HCT116 (cell line): ENCODE measurements at regions not wholly inside any gene's neighbourhood (a gene's known extent, or its start where the extent isn't known, plus 50 kb on each side); places are given as distances from the start of the nearest gene placed in this dataset.

Experiments
- ATAC-seq: fragments of 200-7000 bp; cut with Tn5 transposase; 2 replicates; pipeline ENCODE4 v1.9.1; 2020; ENCODE audit warnings: mild to moderate bottlenecking, moderate library complexity
- BruUV-seq: library from RNA; stranded (reverse); fragments of 400-500 nt; replicated peaks from 2 replicates; lab custom pipeline; 2021; lab: Mats Ljungman, UMichigan
- CTCF ChIA-PET: fragments of 300-600 bp; sonication (Branson Sonifier 250); formaldehyde crosslinking; loops from one replicate; lab custom pipeline; 2021; ENCODE audit warnings: antibody characterized with exemption; lab: Charles Lee
- POLR2A ChIA-PET: fragments of 300-600, 350-600 bp; sonication (Branson Sonifier 250); formaldehyde crosslinking; loops from one replicate; lab custom pipeline; 2021; ENCODE audit warnings: antibody characterized with exemption; lab: Charles Lee
- RAD21 ChIA-PET, 2 experiments: fragments of 300-600 bp; sonication (Branson Sonifier 250); formaldehyde crosslinking; loops; one replicate each; lab custom pipeline; 2023; ENCODE audit warnings: low total read pairs in 2 of 2; ENCODE audit not compliant: uncharacterized antibody in 2 of 2, unreplicated experiment in 2 of 2, low non-redundant PET in 1 of 2; lab: Charles Lee
- DNase-seq: peaks from one replicate; pipeline ENCODE4 v3.0.0-alpha.2; 2010; ENCODE audit warnings: low read depth, low spot score
- H2AFZ ChIP-seq: fragments of 200-600 bp; shearing (Covaris generic), sonication (generic); 2 replicates; pipeline ENCODE4 v1.6.1; 2017; ENCODE audit warnings: low read depth, mixed run types, mixed read lengths, antibody characterized with exemption, low read length; ENCODE audit not compliant: poor library complexity, severe bottlenecking
- H3K27ac ChIP-seq: 2 replicates; pipeline ENCODE4 v1.5.1; 2012; ENCODE audit warnings: low read depth, low read length
- H3K27me3 ChIP-seq: fragments of 200-600 bp; sonication (generic); 2 replicates; pipeline ENCODE4 v1.6.1; 2016; ENCODE audit warnings: mixed run types, low read length, mixed read lengths; ENCODE audit not compliant: insufficient read depth
- H3K36me3 ChIP-seq, 2 experiments: fragments of 200-500 bp in 1 of 2; fragments of 200-600 bp in 1 of 2; sonication (Bioruptor generic) in 1 of 2; sonication (generic) in 1 of 2; 2 replicates each; pipeline versions ENCODE4 v1.5.1 to v1.6.1; 2014 to 2016; ENCODE audit warnings: low read length in 2 of 2, inconsistent platforms in 1 of 2, mixed read lengths in 1 of 2, mixed run types in 1 of 2; ENCODE audit not compliant: insufficient read depth in 2 of 2, control insufficient read depth in 1 of 2
- H3K4me1 ChIP-seq, 2 experiments: fragments of 200-600 bp in 1 of 2; sonication (generic) in 1 of 2; 2 replicates each; pipeline versions ENCODE4 v1.5.1 to v1.6.1; 2012 to 2017; ENCODE audit warnings: low read length in 2 of 2, inconsistent platforms in 1 of 2, mild to moderate bottlenecking in 1 of 2, mixed read lengths in 1 of 2, mixed run types in 1 of 2, moderate library complexity in 1 of 2; ENCODE audit not compliant: insufficient read depth in 2 of 2, control insufficient read depth in 1 of 2
- H3K4me2 ChIP-seq: fragments of 200-600 bp; sonication (generic); 2 replicates; pipeline ENCODE4 v1.6.1; 2017; ENCODE audit warnings: mixed run types, low read length, mixed read lengths
- H3K4me3 ChIP-seq, 2 experiments: fragments of 200-600 bp in 1 of 2; sonication (generic) in 1 of 2; replicated peaks in 1 of 2; 2 replicates each; pipeline ENCODE4 v1.5.1; 2011 to 2016; ENCODE audit warnings: low read length in 2 of 2, control low read depth in 1 of 2, low read depth in 1 of 2, mild to moderate bottlenecking in 1 of 2, mixed read lengths in 1 of 2, mixed run types in 1 of 2
- H3K79me2 ChIP-seq: fragments of 200-600 bp; sonication (generic); 2 replicates; pipeline ENCODE4 v1.6.1; 2017; ENCODE audit warnings: mild to moderate bottlenecking, mixed run types, low read length, moderate library complexity, mixed read lengths; ENCODE audit not compliant: insufficient read depth
- H3K9ac ChIP-seq: fragments of 200-600 bp; sonication (generic); 2 replicates; pipeline ENCODE4 v1.6.1; 2016; ENCODE audit warnings: low read length, mixed read lengths
- H3K9me2 ChIP-seq: fragments of 200-600 bp; sonication (generic), shearing (Covaris generic); 2 replicates; pipeline ENCODE4 v1.6.1; 2017; ENCODE audit warnings: mixed run types, mild to moderate bottlenecking, moderate library complexity; ENCODE audit not compliant: insufficient read depth
- H3K9me3 ChIP-seq, 2 experiments: fragments of 200-500 bp in 1 of 2; fragments of 200-600 bp in 1 of 2; sonication (Bioruptor generic) in 1 of 2; sonication (generic) in 1 of 2; 2 replicates each; pipeline ENCODE4 v1.6.1; 2014 to 2017; ENCODE audit warnings: low read length in 2 of 2, mixed read lengths in 2 of 2, inconsistent platforms in 1 of 2, low read depth in 1 of 2, mild to moderate bottlenecking in 1 of 2, mixed run types in 1 of 2, moderate library complexity in 1 of 2; ENCODE audit not compliant: control insufficient read depth in 1 of 2, insufficient read depth in 1 of 2
- H4K20me1 ChIP-seq: fragments of 200-600 bp; sonication (generic), shearing (Covaris generic); 2 replicates; pipeline ENCODE4 v1.6.1; 2017; ENCODE audit warnings: mixed run types, mild to moderate bottlenecking, moderate library complexity; ENCODE audit not compliant: insufficient read depth
- ATF3 ChIP-seq: IDR thresholded peaks from 2 replicates; pipeline ENCODE4 v1.6.1; 2012
- CEBPB ChIP-seq: IDR thresholded peaks from 2 replicates; pipeline ENCODE4 v1.6.1; 2012; ENCODE audit warnings: low read depth
- CTCF ChIP-seq, 3 experiments: fragments of 200-600 bp in 1 of 3; sonication (generic) in 1 of 3; IDR thresholded peaks in 2 of 3; conservative IDR thresholded peaks in 1 of 3; 2 replicates each; pipeline ENCODE4 v1.5.1; 2012 to 2017; ENCODE audit warnings: low read depth in 2 of 3, low read length in 2 of 3, antibody characterized with exemption in 1 of 3, borderline replicate concordance in 1 of 3, control low read depth in 1 of 3, mild to moderate bottlenecking in 1 of 3, mixed read lengths in 1 of 3, mixed run types in 1 of 3, moderate library complexity in 1 of 3; ENCODE audit not compliant: insufficient read depth in 1 of 3
- EGR1 ChIP-seq: IDR thresholded peaks from 2 replicates; pipeline ENCODE4 v1.6.1; 2012; ENCODE audit warnings: low read depth
- ELF1 ChIP-seq: IDR thresholded peaks from 2 replicates; pipeline ENCODE4 v1.6.1; 2012; ENCODE audit warnings: low read depth, borderline replicate concordance
- EZH2 ChIP-seq: fragments of 200-600 bp; sonication (generic); IDR thresholded peaks from 2 replicates; pipeline ENCODE4 v1.6.1; 2017; ENCODE audit warnings: antibody characterized with exemption, mixed run types
- EZH2phosphoT487 ChIP-seq: fragments of 200-600 bp; IDR thresholded peaks from 2 replicates; pipeline ENCODE4 v1.6.1; 2018; ENCODE audit warnings: antibody characterized with exemption, borderline replicate concordance
- FOSL1 ChIP-seq: IDR thresholded peaks from 2 replicates; pipeline ENCODE4 v1.6.1; 2012; ENCODE audit warnings: low read depth
- JUND ChIP-seq: IDR thresholded peaks from 2 replicates; pipeline ENCODE4 v1.6.1; 2012
- MAX ChIP-seq: IDR thresholded peaks from 2 replicates; pipeline ENCODE4 v1.6.1; 2012
- POLR2A ChIP-seq: IDR thresholded peaks from 2 replicates; pipeline ENCODE4 v1.7.0; 2011; ENCODE audit warnings: borderline replicate concordance; ENCODE audit not compliant: insufficient read depth, insufficient read length; ENCODE audit errors: extremely low read depth
- POLR2AphosphoS5 ChIP-seq: IDR thresholded peaks from 2 replicates; pipeline ENCODE4 v1.6.1; 2011; ENCODE audit warnings: mild to moderate bottlenecking, low read depth, low read length, moderate library complexity
- RAD21 ChIP-seq: IDR thresholded peaks from 2 replicates; pipeline ENCODE4 v1.6.1; 2012; ENCODE audit warnings: low read depth, mild to moderate bottlenecking
- SIN3A ChIP-seq: IDR thresholded peaks from 2 replicates; pipeline ENCODE4 v1.6.1; 2012; ENCODE audit warnings: low read depth
- TCF7L2 ChIP-seq: IDR thresholded peaks from 2 replicates; pipeline ENCODE4 v1.7.0; 2011; ENCODE audit warnings: borderline replicate concordance, inconsistent platforms; ENCODE audit not compliant: insufficient read depth, insufficient read length; ENCODE audit errors: extremely low read depth
- YY1 ChIP-seq: IDR thresholded peaks from 2 replicates; pipeline ENCODE4 v1.6.1; 2011; ENCODE audit warnings: low read length, low read depth, moderate library complexity, mild to moderate bottlenecking; ENCODE audit not compliant: insufficient replicate concordance; ENCODE audit errors: extremely low read depth
- ZBTB33 ChIP-seq: IDR thresholded peaks from 2 replicates; pipeline ENCODE4 v1.6.1; 2011; ENCODE audit warnings: mild to moderate bottlenecking, low read length, moderate library complexity; ENCODE audit not compliant: insufficient replicate concordance; ENCODE audit errors: extremely low read depth
- ZFX ChIP-seq: fragments of 450-650 bp; IDR thresholded peaks from 2 replicates; pipeline ENCODE4 v1.6.1; 2017
- intact Hi-C: fragments of 100-400 bp; cut with micrococcal nuclease; formaldehyde crosslinking; loops from 2 replicates; pipeline ENCODE4 v1.10.0; 2022

GRCh38 chr5:31106278-31106677 is 87.2 kb upstream of the CDH6 start (continued):
- TF ChIP-seq CEBPB (no peak), POLR2A (no peak), EZH2phosphoT487 (no peak), RAD21 (no peak), YY1 (no peak), TCF7L2 (no peak), EGR1 (no peak), ELF1 (no peak), FOSL1 (no peak)

- H3K9me3 ChIP-seq = peaks cover 0 to 36% of the 10 kb centered on the region in 2 experiments; a peak in 3 of 4 replicates
- RAD21 ChIA-PET = no interaction called here
- DNase-seq (no peak), ATAC-seq (no peak)
- no peaks in the 10 kb centered on the region for H4K20me1 ChIP-seq
- H3K79me2 ChIP-seq = no peaks in the 10 kb centered on the region
- H3K4me1 ChIP-seq = no peaks in the 10 kb centered on the region
- no peak overlapping the region for H3K4me2 ChIP-seq
- H2AFZ ChIP-seq = no peak overlapping the region
- CTCF ChIA-PET = no interaction called here
- BruUV-seq = no TSS peak
- H3K4me3 ChIP-seq = no peak overlapping the region
- POLR2A ChIA-PET = no interaction called here
- H3K9me2 ChIP-seq = no peaks in the 10 kb centered on the region
- intact Hi-C loops = no loop called here
- no peaks in the 10 kb centered on the region for H3K27me3 ChIP-seq
- H3K36me3 ChIP-seq = no peaks in the 10 kb centered on the region
- no peak overlapping the region for H3K27ac ChIP-seq
- no peak overlapping the region for H3K9ac ChIP-seq
- no peak for TF ChIP-seq POLR2A
- TF ChIP-seq MAX = no peak
- TF ChIP-seq RAD21 = no peak
- TF ChIP-seq EZH2 = no peak
- TF ChIP-seq ZFX = no peak
- no peak for TF ChIP-seq POLR2AphosphoS5
- TF ChIP-seq ELF1 = no peak
- TF ChIP-seq JUND = no peak
- TF ChIP-seq CTCF (IDR thresholded peaks at IDR 0.05 in 2 of 3, conservative IDR thresholded peaks at IDR 0.05 in 1 of 3; ENCODE audit: borderline replicate concordance in 1 of 3, insufficient read depth in 1 of 3, low read depth in 2 of 3, low read length in 2 of 3) = no peak
- no peak for TF ChIP-seq SIN3A
- TF ChIP-seq FOSL1 = no peak
- no peak for TF ChIP-seq EZH2phosphoT487
- TF ChIP-seq ZBTB33 = no peak
- TF ChIP-seq ATF3 = no peak
- TF ChIP-seq TCF7L2 = no peak
Observed at GRCh38 chr5:31104775-31105174, 88.7 kb upstream of the CDH6 start.
